Stimulated activated CD4-positive, alpha-beta T cell treated with anti-CD3 and anti-CD28 coated beads, Interleukin-15, amount 100 ng/mL, for 1 hour (primary cell): ENCODE measurements at regions not wholly inside any gene's neighbourhood (a gene's known extent, or its start where the extent isn't known, plus 50 kb on each side); places are given as distances from the start of the nearest gene placed in this dataset.
"Not testable (repeated sequence)": the region's sequence is repeated elsewhere in the genome, so short reads cannot be mapped to it uniquely, and the experiment has no call there.

Experiments used
- DNase-seq, 2 donors: peaks; one replicate each; pipeline ENCODE4 v3.0.0-alpha.2; 2020; ENCODE audit warnings: low read depth in 1 of 2, low spot score in 1 of 2

- no peak for DNase-seq
Measured at GRCh38 chr15:31504462-31504839, 177.8 kb downstream of the KLF13 start.

GRCh38 chr15:31507573-31507972 is 180.9 kb downstream of the KLF13 start:
- not testable (repeated sequence) for DNase-seq

GRCh38 chr15:31508656-31509055 is 182.0 kb downstream of the KLF13 start:
- DNase-seq, result no peak

DNA sequence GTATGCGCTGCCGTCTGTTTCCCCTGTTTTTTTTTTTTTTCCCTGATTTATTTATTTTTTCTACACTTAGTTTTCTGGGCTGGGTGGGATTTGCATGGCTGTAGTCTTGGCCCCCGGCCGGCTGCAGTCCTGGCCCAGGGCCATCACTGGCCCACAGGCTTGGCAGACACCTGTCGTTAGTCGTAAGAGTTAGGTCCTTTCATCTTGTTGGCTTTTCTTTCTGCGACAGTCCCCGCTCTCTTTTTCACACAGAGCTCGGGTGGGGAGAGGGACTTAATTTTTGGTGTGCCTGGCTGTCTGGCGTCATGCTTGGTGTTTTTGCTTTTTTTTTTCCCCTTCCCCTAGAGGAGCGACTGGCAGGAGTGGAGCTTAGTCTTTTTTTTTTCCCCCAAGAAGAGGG is 183.4 kb downstream of the KLF13 start:
- no peak for DNase-seq

GRCh38 chr15:31511707-31512310 is 185.2 kb downstream of the KLF13 start:
- DNase-seq, result no peak

DNA sequence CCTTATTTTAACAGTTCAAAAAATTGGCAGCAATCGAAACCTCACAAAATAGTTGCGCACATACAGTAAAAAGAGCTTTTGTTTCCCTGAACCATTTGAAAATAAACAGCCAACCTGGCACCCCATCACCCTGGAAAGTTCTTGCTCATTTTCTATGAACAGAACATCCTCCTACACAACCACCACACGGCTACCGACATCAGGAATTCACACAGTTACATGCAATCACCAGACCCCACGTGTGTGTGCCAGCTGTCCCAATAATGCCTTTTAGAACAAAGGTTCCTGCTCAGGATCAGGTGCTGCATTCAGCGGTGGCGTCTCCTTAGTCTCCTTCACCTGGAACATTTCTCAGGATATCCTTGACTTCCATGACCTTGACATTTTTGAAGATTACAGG is 186.5 kb downstream of the KLF13 start:
- DNase-seq, result no peak

DNA sequence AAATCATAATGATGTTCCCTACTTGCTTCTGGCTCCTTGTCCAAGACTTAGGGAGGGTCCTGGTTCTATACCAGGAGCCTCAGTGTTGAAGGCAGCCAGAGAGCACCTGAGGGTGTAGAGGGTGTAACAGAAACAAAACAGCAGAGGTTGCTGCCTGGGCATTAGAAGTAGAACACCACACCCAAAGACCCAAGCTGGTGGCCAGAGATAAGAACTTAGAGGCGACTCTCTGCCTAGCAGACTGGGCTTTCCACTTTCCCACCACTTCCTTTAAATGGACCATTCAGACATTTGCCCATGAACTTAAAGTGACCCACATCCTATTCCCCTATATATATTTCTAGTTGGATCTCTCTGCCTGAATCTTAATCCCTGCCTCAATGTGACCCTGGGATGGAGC is 189.8 kb downstream of the KLF13 start:
- no peak for DNase-seq

GRCh38 chr15:31516874-31517273 is 190.2 kb downstream of the KLF13 start:
- no peak for DNase-seq

DNA sequence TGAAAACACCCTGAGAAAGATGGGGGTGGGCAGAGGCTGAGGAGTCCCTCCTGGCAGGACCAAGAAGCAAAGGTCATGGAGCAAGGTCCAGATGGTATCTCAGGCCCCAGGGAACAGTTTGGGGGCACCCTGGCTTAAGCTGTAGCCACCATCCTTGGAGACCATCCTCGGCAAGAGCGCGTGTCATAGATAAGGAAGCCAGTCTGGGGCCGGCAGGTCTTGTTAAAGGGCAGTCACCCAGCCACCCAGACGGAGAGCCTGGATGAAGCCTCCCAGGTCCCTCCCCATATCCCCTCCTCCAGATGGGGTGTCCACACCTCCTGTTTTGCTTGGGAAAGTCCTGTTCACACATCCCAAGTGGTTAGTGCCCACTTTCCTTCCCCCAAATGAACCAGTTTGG is 191.1 kb downstream of the KLF13 start:
- DNase-seq, result no peak

DNA sequence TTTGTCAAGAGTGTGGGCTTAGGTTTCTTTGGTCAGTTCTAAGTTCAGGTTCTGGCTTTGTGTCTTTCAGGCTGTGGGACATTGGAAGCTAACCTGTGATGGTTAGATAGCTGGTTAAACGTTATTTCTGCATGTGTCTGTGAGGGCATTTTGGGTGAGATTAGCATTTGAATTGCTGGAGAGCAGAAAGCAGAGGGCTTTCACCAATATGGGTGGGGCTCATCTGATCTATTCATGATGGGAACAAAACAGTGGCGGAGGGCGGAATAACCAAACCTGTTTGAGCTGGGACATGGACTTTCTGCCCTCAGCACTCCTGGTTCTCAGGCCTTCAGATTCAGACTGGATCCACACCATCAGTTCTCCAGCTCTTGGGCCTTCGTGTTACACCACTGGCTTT is 195.4 kb downstream of the KLF13 start:
- DNase-seq, result no peak

DNA sequence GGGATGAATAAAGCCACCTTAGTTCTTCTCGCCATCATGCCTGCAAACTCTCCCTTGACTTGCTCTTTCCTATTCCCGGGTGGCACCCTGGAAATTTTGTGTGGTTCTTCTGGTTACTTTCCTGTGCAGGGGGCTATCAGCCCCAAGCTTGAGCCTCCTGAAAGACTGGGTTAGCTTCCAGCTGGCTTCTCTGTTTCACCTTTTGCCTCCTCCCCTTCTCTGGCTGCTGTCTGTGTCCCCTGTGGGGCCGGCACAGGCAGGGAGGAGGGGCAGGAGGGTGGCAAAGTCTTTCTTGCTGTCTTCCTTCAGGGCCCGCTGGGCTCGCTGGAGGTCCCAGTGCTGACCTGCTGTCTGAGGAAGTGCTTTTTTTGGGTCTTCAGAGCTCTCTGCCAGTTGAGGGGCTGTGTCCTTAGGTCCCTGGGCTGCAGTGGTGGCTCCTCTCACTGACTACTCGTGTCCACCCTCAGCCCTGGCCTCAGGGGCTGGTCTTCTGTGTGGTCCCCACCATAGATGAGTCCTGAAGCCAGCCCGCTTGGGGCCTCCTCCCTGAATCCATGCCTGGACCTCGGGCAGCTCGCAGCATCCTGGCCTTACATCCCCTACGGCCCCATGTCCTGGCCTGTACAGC is 196.5 kb downstream of the KLF13 start:
- DNase-seq, result no peak

- DNase-seq, result no peak
Measured at GRCh38 chr15:31523655-31524049, 197.0 kb downstream of the KLF13 start.

DNA sequence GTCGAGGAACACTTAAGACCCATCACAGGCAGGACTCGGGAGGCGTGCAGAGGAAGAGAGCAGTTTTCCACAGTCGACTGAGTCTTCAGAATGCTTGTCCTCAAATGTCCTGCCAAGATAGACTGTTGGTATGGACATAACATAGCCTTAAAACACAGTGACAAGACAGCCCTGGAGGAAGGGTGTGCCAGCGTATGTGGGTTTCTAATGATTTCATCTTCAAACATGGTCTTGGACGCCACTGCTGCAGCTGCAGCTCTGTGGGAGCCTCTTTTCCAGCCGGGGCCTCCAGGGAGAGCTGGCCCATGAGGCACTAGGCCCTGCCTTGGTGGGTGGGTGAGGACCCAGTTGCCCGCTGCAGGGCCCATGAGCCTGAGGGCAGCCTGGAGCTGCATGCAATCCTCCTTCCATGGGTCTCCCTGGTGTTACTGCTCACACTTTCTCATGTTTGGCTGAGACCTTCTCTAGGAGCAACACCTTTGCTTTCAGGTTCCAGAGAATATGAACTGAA is 198.6 kb downstream of the KLF13 start:
- no peak for DNase-seq

- no peak for DNase-seq
Measured at GRCh38 chr15:31525988-31526665, 199.5 kb downstream of the KLF13 start.

DNA sequence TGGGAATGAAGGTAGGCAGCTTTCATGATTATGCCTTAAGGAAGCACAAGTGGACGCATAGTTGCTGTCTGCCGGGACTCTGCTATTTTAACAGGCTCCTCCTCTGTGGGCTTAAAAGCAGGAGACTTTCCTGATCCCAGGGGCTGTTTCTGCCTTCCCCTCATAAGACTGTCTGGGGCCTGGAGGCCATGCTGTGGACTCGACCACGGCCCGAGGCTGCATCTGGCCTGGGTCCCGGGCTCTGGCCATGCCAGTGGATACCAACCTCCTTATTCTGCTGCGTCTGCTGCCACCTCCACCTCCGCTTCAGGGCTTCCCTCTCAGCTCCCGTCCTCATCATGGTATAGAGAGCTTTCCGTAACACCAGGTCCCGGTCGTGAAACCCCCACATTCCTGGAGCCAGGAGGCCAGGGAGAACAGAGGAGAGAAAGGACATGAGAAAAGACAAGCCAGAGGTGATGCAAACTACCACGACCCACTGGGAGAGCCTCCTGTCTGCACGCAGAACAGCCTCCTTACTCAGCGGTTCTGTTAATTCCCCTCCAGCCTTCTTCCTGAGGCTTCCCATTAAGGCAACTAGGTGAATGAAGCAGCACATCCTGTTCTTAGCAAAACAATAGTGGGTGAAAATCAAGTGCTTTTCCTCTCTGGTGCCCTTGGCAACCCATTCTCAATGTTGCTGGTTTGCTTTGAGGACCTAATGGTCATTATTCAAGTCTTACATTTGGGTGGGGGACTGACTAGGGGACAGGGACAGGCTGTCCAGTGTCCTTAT is 200.5 kb downstream of the KLF13 start:
- no peak for DNase-seq

GRCh38 chr15:31528846-31529245 is 202.2 kb downstream of the KLF13 start:
- no peak for DNase-seq

- DNase-seq, result no peak
Measured at GRCh38 chr15:31537770-31538592, 211.3 kb downstream of the KLF13 start.

DNA sequence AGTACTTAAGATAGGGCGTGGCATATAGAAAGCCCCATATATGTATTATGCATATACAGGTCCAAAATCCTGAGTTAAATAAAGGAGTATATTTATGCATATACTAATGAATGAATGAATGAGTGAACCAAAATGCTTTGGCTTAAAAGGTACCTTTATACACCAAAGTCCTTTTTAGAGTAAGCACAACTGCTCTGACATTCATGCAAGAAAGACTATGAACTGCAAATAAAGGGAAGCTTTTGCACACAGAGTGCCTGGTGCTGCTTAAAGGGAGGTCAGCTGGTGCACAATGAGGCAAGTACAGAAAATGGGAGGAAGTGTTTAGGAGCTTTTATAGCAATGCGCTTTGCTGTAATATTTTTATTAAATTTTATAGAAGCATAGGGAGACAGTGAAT is 214.0 kb downstream of the KLF13 start:
- no peak for DNase-seq

DNA sequence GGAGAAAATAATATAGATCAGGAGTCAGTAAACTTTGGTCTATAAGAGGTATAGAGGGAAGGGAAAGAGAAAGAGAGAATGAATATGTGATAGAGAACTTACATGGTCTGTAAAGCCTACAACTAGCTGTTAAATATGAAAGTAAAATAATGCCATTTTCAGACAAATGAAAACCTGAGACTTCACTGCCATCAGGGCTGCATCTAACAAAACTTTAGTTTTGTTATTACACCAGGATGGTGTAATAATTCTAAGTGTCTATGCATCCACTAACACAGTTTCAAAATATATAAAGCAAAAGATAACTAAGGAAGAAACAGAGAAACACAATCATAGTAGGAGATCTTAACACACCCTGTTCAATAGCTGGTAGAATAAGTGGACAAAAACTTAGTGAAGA is 217.7 kb downstream of the KLF13 start:
- DNase-seq, result no peak

DNA sequence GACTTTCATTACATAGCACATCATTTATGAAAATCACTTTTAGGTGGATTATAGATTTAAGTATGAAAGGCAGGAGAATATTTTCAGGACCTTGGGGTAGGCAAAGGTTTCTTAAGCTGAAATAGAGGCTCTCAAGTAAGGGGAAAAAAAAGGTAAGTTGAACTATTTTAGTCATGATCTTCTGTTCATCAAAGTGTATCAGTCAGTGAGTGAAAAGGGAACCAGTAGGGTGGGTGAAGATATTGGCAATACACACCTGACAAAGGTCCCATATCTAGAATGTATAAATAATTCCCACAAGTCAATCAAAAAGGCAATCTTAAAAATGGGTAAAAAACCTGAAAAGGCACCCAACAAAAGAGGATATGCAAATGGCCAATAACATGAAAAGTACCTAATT is 218.6 kb downstream of the KLF13 start:
- DNase-seq, result no peak
